Spleen (tissue), 11 donors: ENCODE measurements at regions not wholly inside any gene's neighbourhood (a gene's known extent, or its start where the extent isn't known, plus 50 kb on each side); places are given as distances from the start of the nearest gene placed in this dataset.

ENCODE experiments used
- DNase-seq: peaks from one replicate; pipeline ENCODE4 v3.0.0-alpha.2; 2020
- H3K27ac ChIP-seq, 8 donors: fragments of 200-600 bp; sonication (generic) in 7 of 8; 1 replicate in 4 of 8; 2 replicates in 4 of 8; pipeline versions ENCODE4 v1.5.0 to v1.8.0; 2016 to 2021; ENCODE audit warnings: inconsistent platforms in 4 of 8, mild to moderate bottlenecking in 4 of 8, moderate library complexity in 1 of 8
- H3K27me3 ChIP-seq, 7 donors: fragments of 200-600 bp; sonication (generic) in 6 of 7; replicated peaks in 1 of 7; 1 replicate in 4 of 7; 2 replicates in 3 of 7; pipeline versions ENCODE4 v1.5.0 to v1.8.0; 2016 to 2021; ENCODE audit warnings: inconsistent platforms in 3 of 7, mild to moderate bottlenecking in 1 of 7
- H3K36me3 ChIP-seq, 6 donors: fragments of 200-600 bp; sonication (generic) in 5 of 6; 1 replicate in 4 of 6; 2 replicates in 2 of 6; pipeline versions ENCODE4 v1.5.0 to v1.8.0; 2016 to 2021; ENCODE audit warnings: inconsistent platforms in 2 of 6
- H3K4me1 ChIP-seq, 6 donors: fragments of 200-600 bp; sonication (generic) in 5 of 6; 1 replicate in 3 of 6; 2 replicates in 3 of 6; pipeline versions ENCODE4 v1.5.0 to v1.8.0; 2016 to 2021; ENCODE audit warnings: inconsistent platforms in 3 of 6
- H3K4me3 ChIP-seq, 8 donors: fragments of 200-600 bp; sonication (generic) in 7 of 8; 1 replicate in 4 of 8; 2 replicates in 4 of 8; pipeline versions ENCODE4 v1.5.0 to v1.8.0; 2016 to 2021; ENCODE audit warnings: inconsistent platforms in 4 of 8, mild to moderate bottlenecking in 4 of 8, moderate library complexity in 2 of 8
- H3K9me3 ChIP-seq, 8 donors: fragments of 200-600 bp; sonication (generic) in 7 of 8; 1 replicate in 4 of 8; 2 replicates in 4 of 8; pipeline versions ENCODE4 v1.5.0 to v1.8.0; 2016 to 2021; ENCODE audit warnings: inconsistent platforms in 4 of 8
- POLR2A ChIP-seq, 3 donors: fragments of 450-650 bp; IDR thresholded peaks; one replicate each; pipeline ENCODE4 v1.5.1; 2017; ENCODE audit warnings: antibody characterized with exemption in 3 of 3, mild to moderate bottlenecking in 1 of 3
- POLR2AphosphoS5 ChIP-seq, 3 donors: sonication (generic); formaldehyde crosslinking; IDR thresholded peaks; one replicate each; pipeline ENCODE4 v1.5.1; 2017; ENCODE audit warnings: antibody characterized with exemption in 3 of 3
- WGBS, 5 donors: extraction: QIAGEN DNeasy Blood & Tissue Kit in 3 of 5; methylation state at CpG; one replicate each; pipeline versions ENCODE4 v1.1.5 to v1.1.7; 2013 to 2018; 5-methylcytosine and 5-hydroxymethylcytosine counted together
- intact Hi-C: fragments of 100-400 bp; cut with DNase I; formaldehyde crosslinking; loops from one replicate; pipeline ENCODE4 v1.15.0; 2023; ENCODE audit warnings: low total_unique reads
- TF ChIP-seq, protein P1 (sequence below), 11 experiments: fragments of 200-600 bp in 7 of 11; fragments of 450-650 bp in 4 of 11; sonication (generic) in 4 of 11; IDR thresholded peaks in 8 of 11; conservative IDR thresholded peaks in 3 of 11; 1 replicate in 7 of 11; 2 replicates in 4 of 11; pipeline versions ENCODE4 v1.4.0 to v1.8.0; 2016 to 2021; ENCODE audit warnings: antibody characterized with exemption in 11 of 11, inconsistent platforms in 4 of 11, mild to moderate bottlenecking in 1 of 11
- donor health status: healthy with polysubstance abuse.
- donor health status: DM: no; HTN: no; CAD: no; lungs with moderate emphysema.
- donor health status: DM: no; HTN: no; CAD: no.
- donor health status: Bipolar disorder and iron deficiency.
- donor health status: healthy.
- donor health status: DM: no; HTN: no; CAD: no.
- donor health status: DM: yes; HTN: yes; CAD: no.

GRCh38 chr7:46802479-46802878, 779.4 kb downstream of the TNS3 start:
- H3K4me3 ChIP-seq, result no peak overlapping the region
- H3K27ac ChIP-seq, result no peak overlapping the region
- no peaks in the 10 kb centered on the region for H3K27me3 ChIP-seq
- H3K4me1 ChIP-seq, result no peaks in the 10 kb centered on the region
- no peaks in the 10 kb centered on the region for H3K36me3 ChIP-seq
- no peak for TF ChIP-seq POLR2AphosphoS5 (IDR thresholded peaks at IDR 0.05)
- peaks cover 0 to 8% (median 0%) of the 10 kb centered on the region in 8 donors for H3K9me3 ChIP-seq
- DNase-seq, result no peak
- intact Hi-C loops, result no loop called here
- WGBS, 5 donors, result 89 to 97% (median 91%) methylated on average over 2 of the region's 2 CpGs

DNA sequence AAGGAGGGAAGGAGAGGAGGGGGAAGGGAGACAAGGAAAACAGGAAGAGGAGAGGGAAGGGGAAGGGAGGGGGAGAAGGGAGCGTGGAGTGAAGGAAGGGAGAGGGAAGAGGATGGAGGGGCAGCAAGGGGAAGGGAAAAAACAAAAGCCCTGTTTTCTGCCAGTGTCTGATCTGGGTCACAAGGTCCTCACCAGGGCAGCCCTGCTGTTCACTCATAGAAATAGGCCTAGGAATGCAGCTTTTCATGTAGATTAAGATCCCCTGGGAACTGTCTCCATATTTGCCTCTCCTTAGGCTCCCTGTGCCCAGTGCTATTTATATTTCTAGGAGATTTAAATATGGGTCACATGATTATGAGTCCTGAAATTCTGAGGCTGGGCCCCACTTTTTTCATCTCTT, 790.7 kb downstream of the TNS3 start:
- TF ChIP-seq POLR2A (IDR thresholded peaks at IDR 0.05) (no peak), POLR2AphosphoS5 (IDR thresholded peaks at IDR 0.05) (no peak)
- TF ChIP-seq, protein P1, sequence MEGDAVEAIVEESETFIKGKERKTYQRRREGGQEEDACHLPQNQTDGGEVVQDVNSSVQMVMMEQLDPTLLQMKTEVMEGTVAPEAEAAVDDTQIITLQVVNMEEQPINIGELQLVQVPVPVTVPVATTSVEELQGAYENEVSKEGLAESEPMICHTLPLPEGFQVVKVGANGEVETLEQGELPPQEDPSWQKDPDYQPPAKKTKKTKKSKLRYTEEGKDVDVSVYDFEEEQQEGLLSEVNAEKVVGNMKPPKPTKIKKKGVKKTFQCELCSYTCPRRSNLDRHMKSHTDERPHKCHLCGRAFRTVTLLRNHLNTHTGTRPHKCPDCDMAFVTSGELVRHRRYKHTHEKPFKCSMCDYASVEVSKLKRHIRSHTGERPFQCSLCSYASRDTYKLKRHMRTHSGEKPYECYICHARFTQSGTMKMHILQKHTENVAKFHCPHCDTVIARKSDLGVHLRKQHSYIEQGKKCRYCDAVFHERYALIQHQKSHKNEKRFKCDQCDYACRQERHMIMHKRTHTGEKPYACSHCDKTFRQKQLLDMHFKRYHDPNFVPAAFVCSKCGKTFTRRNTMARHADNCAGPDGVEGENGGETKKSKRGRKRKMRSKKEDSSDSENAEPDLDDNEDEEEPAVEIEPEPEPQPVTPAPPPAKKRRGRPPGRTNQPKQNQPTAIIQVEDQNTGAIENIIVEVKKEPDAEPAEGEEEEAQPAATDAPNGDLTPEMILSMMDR (IDR thresholded peaks at IDR 0.05 in 8 of 11, conservative IDR thresholded peaks at IDR 0.05 in 3 of 11), result no peak
- no peak for DNase-seq
- Histone ChIP-seq H3K9me3 (no peaks in the 10 kb centered on the region), H3K4me3 (no peak overlapping the region), H3K4me1 (no peaks in the 10 kb centered on the region), H3K36me3 (no peaks in the 10 kb centered on the region), H3K27me3 (no peaks in the 10 kb centered on the region), H3K27ac (no peak overlapping the region)
- intact Hi-C loops, result no loop called here
- WGBS, 5 donors, result 36 to 62% (median 56%) methylated on average over 1 of the region's 1 CpG

GRCh38 chr7:46786995-46787394, 794.9 kb downstream of the TNS3 start:
- Histone ChIP-seq H3K4me1 (no peaks in the 10 kb centered on the region), H3K4me3 (no peak overlapping the region), H3K36me3 (no peaks in the 10 kb centered on the region), H3K9me3 (peaks cover 0 to 2% (median 0%) of the 10 kb centered on the region in 8 donors), H3K27ac (no peak overlapping the region), H3K27me3 (no peaks in the 10 kb centered on the region)
- intact Hi-C loops, result no loop called here
- DNase-seq, result no peak
- WGBS, 5 donors, result 89 to 96% (median 90%) methylated on average over 3 of the region's 3 CpGs
- TF ChIP-seq POLR2AphosphoS5 (IDR thresholded peaks at IDR 0.05) (no peak), POLR2A (IDR thresholded peaks at IDR 0.05) (no peak)
- TF ChIP-seq, protein P1 (IDR thresholded peaks at IDR 0.05 in 8 of 11, conservative IDR thresholded peaks at IDR 0.05 in 3 of 11), result no peak

GRCh38 chr7:46786221-46786954, 795.5 kb downstream of the TNS3 start:
- H3K4me3 ChIP-seq, result no peak overlapping the region
- intact Hi-C loops, result no loop called here
- no peaks in the 10 kb centered on the region for H3K27me3 ChIP-seq
- H3K9me3 ChIP-seq, result peaks cover 0 to 8% (median 0%) of the 10 kb centered on the region in 8 donors
- no peaks in the 10 kb centered on the region for H3K4me1 ChIP-seq
- H3K27ac ChIP-seq, result no peak overlapping the region
- whole genome bisulfite sequencing, 5 donors, result 82 to 92% (median 86%) methylated on average over 8 of the region's 8 CpGs
- TF ChIP-seq POLR2A (IDR thresholded peaks at IDR 0.05) (no peak), POLR2AphosphoS5 (IDR thresholded peaks at IDR 0.05) (no peak)
- TF ChIP-seq, protein P1 (IDR thresholded peaks at IDR 0.05 in 8 of 11, conservative IDR thresholded peaks at IDR 0.05 in 3 of 11), result no peak
- no peaks in the 10 kb centered on the region for H3K36me3 ChIP-seq
- DNase-seq, result no peak
